WERI-Rb-1 (cell line): ENCODE measurements at regions not wholly inside any gene's neighbourhood (a gene's known extent, or its start where the extent isn't known, plus 50 kb on each side); places are given as distances from the start of the nearest gene placed in this dataset.
A peak's percentile ranks its signal among the peaks of the same experiment; 100 is the strongest.
"Not testable (repeated sequence)": the region's sequence is repeated elsewhere in the genome, so short reads cannot be mapped to it uniquely, and the experiment has no call there.

ENCODE experiments used
- DNase-seq: peaks from one replicate; pipeline ENCODE4 v3.0.0-alpha.2; 2020
- H3K27ac ChIP-seq: fragments of 250-450 bp; sonication (Bioruptor Pico); 2 replicates; pipeline ENCODE4 v1.5.1; 2020; ENCODE audit warnings: mild to moderate bottlenecking, moderate library complexity
- H3K27me3 ChIP-seq: fragments of 250-450 bp; sonication (Bioruptor Pico); 2 replicates; pipeline ENCODE4 v1.5.1; 2021; ENCODE audit warnings: mild to moderate bottlenecking, low read depth, moderate library complexity; ENCODE audit not compliant: insufficient read depth, severe bottlenecking
- H3K36me3 ChIP-seq: fragments of 250-450 bp; sonication (Bioruptor Pico); 2 replicates; pipeline ENCODE4 v1.5.1; 2020; ENCODE audit warnings: mild to moderate bottlenecking, moderate library complexity
- H3K4me3 ChIP-seq: 2 replicates; pipeline ENCODE4 v1.5.1; 2011; ENCODE audit warnings: low read depth, mild to moderate bottlenecking, control low read depth, low read length
- H3K9me3 ChIP-seq: fragments of 250-450 bp; sonication (Bioruptor Pico); 2 replicates; pipeline ENCODE4 v1.5.1; 2021; ENCODE audit warnings: mild to moderate bottlenecking, moderate library complexity; ENCODE audit not compliant: severe bottlenecking
- TF ChIP-seq, protein P1 (sequence below): IDR thresholded peaks from 2 replicates; pipeline ENCODE4 v1.5.1; 2011; ENCODE audit warnings: low read depth, mild to moderate bottlenecking, control low read depth, inconsistent platforms, low read length

DNA sequence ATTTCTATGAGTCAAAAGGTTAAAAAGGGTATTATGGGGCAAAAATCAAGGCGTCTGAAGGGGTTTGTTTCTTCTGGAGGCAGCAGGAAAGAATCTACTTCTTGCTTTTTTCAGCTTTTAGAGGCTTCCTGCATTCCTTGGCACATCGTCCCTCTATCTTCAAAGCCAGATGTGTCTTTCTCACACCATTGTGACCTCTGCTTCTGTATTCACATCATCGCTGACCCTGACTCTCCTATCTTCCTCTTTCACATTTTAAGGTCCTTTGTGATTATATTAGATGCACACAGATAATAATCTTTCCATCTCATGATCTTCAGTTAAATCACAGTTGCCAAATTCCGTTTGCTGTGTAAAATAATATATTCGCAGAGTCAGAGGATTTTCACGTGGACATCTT lies 112.7 kb downstream of the PPP4R3C start:
- H3K9me3 ChIP-seq = no peaks in the 10 kb centered on the region
- DNase-seq = no peak
- no peak overlapping the region for H3K4me3 ChIP-seq
- H3K27ac ChIP-seq = no peak overlapping the region
- no peaks in the 10 kb centered on the region for H3K36me3 ChIP-seq
- H3K27me3 ChIP-seq = peaks cover 7% of the 10 kb centered on the region
- TF ChIP-seq, protein P1, sequence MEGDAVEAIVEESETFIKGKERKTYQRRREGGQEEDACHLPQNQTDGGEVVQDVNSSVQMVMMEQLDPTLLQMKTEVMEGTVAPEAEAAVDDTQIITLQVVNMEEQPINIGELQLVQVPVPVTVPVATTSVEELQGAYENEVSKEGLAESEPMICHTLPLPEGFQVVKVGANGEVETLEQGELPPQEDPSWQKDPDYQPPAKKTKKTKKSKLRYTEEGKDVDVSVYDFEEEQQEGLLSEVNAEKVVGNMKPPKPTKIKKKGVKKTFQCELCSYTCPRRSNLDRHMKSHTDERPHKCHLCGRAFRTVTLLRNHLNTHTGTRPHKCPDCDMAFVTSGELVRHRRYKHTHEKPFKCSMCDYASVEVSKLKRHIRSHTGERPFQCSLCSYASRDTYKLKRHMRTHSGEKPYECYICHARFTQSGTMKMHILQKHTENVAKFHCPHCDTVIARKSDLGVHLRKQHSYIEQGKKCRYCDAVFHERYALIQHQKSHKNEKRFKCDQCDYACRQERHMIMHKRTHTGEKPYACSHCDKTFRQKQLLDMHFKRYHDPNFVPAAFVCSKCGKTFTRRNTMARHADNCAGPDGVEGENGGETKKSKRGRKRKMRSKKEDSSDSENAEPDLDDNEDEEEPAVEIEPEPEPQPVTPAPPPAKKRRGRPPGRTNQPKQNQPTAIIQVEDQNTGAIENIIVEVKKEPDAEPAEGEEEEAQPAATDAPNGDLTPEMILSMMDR = no peak

DNA sequence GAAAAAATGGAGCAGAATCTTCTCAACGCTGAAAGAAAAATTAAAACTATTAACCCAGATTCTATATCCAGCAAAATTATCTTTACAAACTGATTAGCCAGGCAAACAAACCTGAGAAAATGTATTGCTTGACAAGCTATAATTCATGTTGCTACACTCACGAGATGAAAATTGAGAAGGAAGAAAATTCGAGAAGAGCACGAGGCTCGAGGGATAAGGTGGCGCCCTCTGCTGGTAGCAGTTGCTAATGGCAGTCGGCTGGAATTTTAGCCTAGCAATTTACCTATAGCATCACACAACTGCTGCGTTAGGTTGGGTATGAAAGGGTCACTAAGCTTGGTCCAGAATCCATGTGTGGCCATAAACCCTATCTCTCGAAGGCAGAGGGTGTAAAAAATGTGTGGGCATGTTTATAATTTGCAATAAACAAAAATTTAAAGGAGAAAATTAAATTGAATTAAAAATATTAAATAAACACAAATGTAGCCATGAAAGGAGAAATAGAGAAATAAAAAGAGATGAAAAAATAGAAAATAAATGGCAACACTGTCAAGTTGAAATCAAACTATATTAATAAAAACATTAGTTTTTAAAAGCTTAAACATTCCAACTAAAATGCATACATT lies 126.6 kb downstream of the PPP4R3C start:
- DNase-seq = peak; percentile 53
- H3K27ac ChIP-seq = no peak overlapping the region
- no peaks in the 10 kb centered on the region for H3K9me3 ChIP-seq
- no peaks in the 10 kb centered on the region for H3K36me3 ChIP-seq
- TF ChIP-seq, protein P1 = peak; percentile 85
- no peaks in the 10 kb centered on the region for H3K27me3 ChIP-seq
- H3K4me3 ChIP-seq = no peak overlapping the region

DNA sequence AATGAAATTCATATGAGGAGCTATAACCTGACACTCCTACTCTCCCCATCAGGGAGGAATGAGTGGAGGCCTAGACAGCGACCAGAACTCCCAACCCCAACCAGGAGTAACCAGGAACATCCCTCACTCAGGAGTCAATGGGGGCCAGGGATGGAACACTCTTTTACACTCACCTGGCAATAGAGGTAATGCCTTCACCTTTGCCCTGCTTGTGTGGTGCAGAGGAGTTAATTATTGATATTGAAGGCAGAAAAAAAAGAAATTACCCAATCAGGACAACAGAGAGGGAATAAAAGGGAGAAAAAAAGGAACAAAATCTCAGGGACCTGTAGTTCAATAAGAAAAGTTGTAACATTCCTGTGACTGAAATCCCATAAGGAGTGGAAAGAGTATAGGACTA lies 141.5 kb downstream of the PPP4R3C start:
- H3K27ac ChIP-seq = no peak overlapping the region
- H3K27me3 ChIP-seq = no peaks in the 10 kb centered on the region
- no peak overlapping the region for H3K4me3 ChIP-seq
- no peak for DNase-seq
- no peaks in the 10 kb centered on the region for H3K9me3 ChIP-seq
- TF ChIP-seq, protein P1 = no peak
- no peaks in the 10 kb centered on the region for H3K36me3 ChIP-seq

DNA sequence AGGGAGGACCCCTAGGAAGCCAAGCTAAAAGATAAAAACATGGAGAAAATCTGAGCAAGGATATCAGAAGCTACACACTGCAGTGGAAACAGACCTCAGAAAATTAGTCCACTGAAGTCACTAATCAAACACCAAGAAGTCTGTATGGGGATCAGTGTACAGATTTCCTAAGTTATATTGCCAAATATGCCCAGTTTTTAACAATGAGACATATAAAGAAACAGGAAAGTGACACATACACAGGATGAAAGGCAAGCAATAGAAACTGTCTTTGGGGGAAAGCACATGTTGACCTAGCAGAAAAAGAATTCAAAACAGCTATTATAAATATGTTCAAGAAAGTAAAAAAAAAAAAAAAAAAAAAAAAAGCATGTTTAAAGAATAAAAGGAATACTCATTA lies 153.7 kb downstream of the PPP4R3C start:
- H3K27me3 ChIP-seq = no peaks in the 10 kb centered on the region
- H3K4me3 ChIP-seq = no peak overlapping the region
- no peak overlapping the region for H3K27ac ChIP-seq
- TF ChIP-seq, protein P1 = no peak
- no peaks in the 10 kb centered on the region for H3K36me3 ChIP-seq
- DNase-seq = no peak
- no peaks in the 10 kb centered on the region for H3K9me3 ChIP-seq

DNA sequence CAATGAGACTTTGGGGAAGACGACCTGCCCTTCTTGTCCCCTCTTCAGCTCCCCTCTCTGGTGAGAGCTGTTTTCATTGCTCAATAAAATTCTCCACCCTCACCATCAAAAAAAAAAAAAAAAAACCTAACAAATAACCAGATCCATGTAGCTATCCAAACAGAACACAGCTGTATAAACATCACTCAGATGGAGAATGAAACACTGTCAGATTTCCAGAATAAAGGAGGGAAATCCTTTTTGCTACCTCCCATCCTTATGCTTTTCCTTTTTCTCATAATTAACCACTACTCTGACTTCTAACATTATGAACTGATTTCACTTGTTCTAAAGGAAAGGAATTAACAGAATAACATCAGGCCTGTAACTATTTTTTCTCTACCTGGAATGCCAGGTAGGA lies 155.6 kb downstream of the PPP4R3C start:
- TF ChIP-seq, protein P1 = no peak

DNA sequence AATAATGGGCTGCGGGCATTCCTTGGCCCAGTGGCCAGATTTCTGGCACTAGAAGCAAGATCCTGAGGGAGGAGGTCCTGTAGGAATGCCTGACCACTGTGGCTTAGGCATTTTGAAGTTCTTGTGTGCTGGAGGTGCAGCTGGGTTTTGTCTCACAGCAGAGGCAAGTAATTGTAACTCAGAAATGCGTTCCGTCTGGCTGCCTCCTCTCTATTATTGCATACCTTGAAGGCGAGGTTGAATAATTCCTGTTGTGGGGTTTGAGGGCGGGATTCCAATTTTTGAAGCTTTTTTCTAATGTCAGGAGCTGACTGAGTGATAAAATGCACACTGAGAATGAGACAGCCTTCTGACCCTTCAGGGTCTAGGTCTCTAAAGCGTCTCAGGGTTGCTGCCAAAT lies 170.6 kb downstream of the PPP4R3C start:
- not testable (repeated sequence) for DNase-seq, H3K9me3 ChIP-seq, H3K27ac ChIP-seq, H3K4me3 ChIP-seq, H3K27me3 ChIP-seq, H3K36me3 ChIP-seq

More for the DNA sequence above, 155.6 kb downstream of the PPP4R3C start:
- H3K27ac ChIP-seq = no peak overlapping the region
- no peaks in the 10 kb centered on the region for H3K36me3 ChIP-seq
- H3K27me3 ChIP-seq = no peaks in the 10 kb centered on the region
- no peak for DNase-seq
- H3K4me3 ChIP-seq = no peak overlapping the region
- H3K9me3 ChIP-seq = no peaks in the 10 kb centered on the region
